Tibial nerve (tissue), 3 donors: ENCODE measurements at regions not wholly inside any gene's neighbourhood (a gene's known extent, or its start where the extent isn't known, plus 50 kb on each side); places are given as distances from the start of the nearest gene placed in this dataset.

Source experiments
- POLR2A ChIP-seq, 2 donors: fragments of 450-650 bp; IDR thresholded peaks; one replicate each; pipeline ENCODE4 v1.6.1; 2017; ENCODE audit warnings: antibody characterized with exemption in 2 of 2, mild to moderate bottlenecking in 2 of 2, moderate library complexity in 2 of 2
- TF ChIP-seq, protein P1 (sequence below), 5 experiments: fragments of 200-600 bp in 3 of 5; fragments of 450-650 bp in 2 of 5; sonication (generic) in 3 of 5; IDR thresholded peaks; one replicate each; pipeline ENCODE4 v1.5.1; 2016 to 2019; ENCODE audit warnings: antibody characterized with exemption in 5 of 5, mild to moderate bottlenecking in 3 of 5, moderate library complexity in 2 of 5

DNA sequence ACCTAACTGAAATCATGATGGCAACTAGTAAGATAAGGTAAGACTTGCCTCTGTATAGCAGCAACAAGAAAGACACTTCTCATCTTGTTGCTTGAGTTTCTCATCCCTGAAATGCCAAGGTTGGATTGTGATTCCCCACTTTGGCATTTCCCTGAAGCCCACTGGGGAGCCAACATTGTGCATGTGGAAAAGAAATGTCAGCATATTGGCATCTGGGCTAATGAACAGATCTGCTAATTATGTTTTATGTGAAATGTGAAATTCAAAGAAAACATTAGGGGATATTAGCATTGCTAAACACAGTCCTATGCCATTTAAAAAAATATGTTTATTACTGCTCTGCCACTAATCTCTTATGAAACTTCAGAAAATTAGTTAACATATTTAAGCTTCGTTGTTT is 126.3 kb upstream of the PCSK2 start:
- TF ChIP-seq, protein P1, sequence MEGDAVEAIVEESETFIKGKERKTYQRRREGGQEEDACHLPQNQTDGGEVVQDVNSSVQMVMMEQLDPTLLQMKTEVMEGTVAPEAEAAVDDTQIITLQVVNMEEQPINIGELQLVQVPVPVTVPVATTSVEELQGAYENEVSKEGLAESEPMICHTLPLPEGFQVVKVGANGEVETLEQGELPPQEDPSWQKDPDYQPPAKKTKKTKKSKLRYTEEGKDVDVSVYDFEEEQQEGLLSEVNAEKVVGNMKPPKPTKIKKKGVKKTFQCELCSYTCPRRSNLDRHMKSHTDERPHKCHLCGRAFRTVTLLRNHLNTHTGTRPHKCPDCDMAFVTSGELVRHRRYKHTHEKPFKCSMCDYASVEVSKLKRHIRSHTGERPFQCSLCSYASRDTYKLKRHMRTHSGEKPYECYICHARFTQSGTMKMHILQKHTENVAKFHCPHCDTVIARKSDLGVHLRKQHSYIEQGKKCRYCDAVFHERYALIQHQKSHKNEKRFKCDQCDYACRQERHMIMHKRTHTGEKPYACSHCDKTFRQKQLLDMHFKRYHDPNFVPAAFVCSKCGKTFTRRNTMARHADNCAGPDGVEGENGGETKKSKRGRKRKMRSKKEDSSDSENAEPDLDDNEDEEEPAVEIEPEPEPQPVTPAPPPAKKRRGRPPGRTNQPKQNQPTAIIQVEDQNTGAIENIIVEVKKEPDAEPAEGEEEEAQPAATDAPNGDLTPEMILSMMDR (IDR thresholded peaks at IDR 0.05): no peak
- TF ChIP-seq POLR2A (IDR thresholded peaks at IDR 0.05): no peak
